GM19395 (cell line): ENCODE measurements at regions not wholly inside any gene's neighbourhood (a gene's known extent, or its start where the extent isn't known, plus 50 kb on each side); places are given as distances from the start of the nearest gene placed in this dataset.
"Not testable (repeated sequence)": the region's sequence is repeated elsewhere in the genome, so short reads cannot be mapped to it uniquely, and the experiment has no call there.

Experiments
- ATAC-seq: cut with Tn5 transposase; IDR thresholded peaks from one replicate; pipeline ENCODE4 v1.9.1; 2021; ENCODE audit warnings: mild to moderate bottlenecking, moderate library complexity; ENCODE audit not compliant: unreplicated experiment

DNA sequence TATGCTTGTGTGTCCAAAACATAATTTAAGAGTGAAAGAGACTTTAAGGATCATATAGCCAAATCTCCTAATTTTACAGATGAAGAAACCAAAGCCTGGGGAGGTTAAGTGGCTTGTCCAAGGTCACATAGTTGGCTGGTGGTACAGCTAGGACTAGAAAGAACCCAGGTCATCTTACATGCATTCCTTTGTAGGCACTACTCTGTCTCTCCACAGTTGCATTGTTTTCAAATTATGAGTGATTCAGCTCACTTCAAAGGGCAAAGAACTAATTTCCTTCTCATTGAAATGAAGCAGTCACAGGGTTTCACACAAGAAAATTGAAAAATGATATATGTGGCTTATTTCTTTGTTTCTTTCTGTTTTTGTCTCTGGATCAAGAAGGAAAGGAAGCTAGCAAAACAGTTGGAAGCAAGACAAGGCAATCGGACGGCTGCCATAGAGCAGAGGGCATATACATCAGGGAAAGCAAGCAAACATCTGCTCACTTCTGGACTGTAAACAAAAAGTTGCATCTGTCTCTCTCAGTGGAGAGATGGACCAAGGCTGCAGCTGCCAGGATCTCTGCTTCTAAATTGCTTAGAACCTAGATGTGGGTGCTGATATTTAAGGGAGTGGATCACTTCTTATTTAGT, 107.5 kb upstream of the AMOT start:
- no peak for ATAC-seq

GRCh38 chrX:112946227-112946626, 105.6 kb upstream of the AMOT start:
- no peak for ATAC-seq

DNA sequence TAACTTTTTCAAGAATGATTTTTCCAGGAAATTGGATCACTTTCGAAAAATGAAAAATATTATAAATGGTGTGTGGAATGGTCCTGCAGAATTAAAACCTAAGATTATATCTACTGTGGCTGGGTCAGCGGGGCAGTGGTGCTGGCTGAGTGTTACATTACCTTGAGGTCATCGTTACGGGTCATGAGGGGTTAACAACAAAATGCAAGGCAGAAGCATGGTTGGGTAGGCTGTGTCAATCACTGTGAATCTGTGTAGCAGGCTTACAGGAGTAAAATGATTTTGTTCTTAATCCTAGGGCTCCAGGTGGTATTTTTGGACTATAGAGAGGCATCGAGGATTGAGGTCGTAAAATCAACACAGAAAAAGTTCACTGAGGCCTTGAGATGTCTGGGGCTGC, 105.2 kb upstream of the AMOT start:
- ATAC-seq = no peak

- peak; percentile 60 for ATAC-seq
Measured at GRCh38 chrX:112941209-112941837, 100.7 kb upstream of the AMOT start.

GRCh38 chrX:112935029-112935428, 94.4 kb upstream of the AMOT start:
- ATAC-seq = no peak

- ATAC-seq = no peak
Measured at GRCh38 chrX:112931900-112932299, 91.3 kb upstream of the AMOT start.

GRCh38 chrX:112931478-112931877, 90.8 kb upstream of the AMOT start:
- ATAC-seq = no peak

DNA sequence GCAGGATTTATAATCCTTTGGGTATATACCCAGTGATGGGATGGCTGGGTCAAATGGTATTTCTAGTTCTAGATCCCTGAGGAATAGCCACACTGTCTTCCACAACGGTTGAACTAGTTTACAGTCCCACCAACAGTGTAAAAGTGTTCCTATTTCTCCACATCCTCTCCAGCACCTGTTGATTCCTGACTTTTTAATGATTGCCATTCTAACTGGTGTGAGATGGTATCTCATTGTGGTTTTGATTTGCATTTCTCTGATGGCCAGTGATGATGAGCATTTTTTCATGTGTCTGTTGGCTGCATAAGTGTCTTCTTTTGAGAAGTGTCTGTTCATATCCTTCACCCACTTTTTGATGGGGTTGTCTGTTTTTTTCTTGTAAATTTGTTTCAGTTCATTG, 82.8 kb upstream of the AMOT start:
- not testable (repeated sequence) for ATAC-seq

DNA sequence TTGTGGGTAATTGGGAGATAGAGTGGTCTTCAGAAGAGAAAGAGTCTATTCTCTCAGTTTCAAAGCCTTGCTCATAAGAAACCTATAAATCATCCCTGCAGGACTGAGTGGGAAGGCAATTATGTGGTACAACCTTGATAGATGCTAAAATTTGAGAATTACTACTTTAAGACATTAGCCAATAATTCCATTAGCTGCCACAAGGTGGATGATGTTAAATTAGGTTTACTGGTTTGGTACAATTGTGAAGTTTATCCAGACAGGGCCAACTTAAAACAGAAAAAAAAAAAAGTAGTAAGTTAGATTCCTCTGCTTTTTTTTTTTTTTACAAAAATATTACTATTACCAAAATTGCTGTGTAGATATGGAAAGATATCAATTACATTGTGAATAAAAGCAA, 73.2 kb upstream of the AMOT start:
- no peak for ATAC-seq

GRCh38 chrX:112910418-112910817, 69.8 kb upstream of the AMOT start:
- no peak for ATAC-seq

GRCh38 chrX:112901869-112902725, 61.5 kb upstream of the AMOT start:
- no peak for ATAC-seq

DNA sequence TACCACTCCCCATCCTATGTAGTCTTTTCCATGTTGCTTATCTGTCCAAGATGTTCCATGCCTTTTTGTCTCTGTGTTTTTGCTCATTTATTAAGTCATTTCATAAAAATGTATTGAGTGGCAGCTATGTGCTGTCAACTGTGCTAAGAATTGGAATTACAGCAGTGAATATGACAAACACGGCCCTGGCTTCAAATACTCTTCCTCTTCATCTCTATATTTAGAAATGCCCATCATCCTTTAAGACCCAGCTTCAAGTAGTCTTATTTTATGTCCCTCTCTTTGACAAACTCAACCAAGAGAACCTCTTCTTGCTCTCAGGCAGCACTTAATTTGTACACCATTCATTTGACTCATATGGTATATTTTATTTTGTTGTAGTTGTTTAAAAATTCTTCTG, 55.4 kb upstream of the AMOT start:
- no peak for ATAC-seq
